Effector memory CD8-positive, alpha-beta T cell (primary cell): ENCODE measurements at regions not wholly inside any gene's neighbourhood (a gene's known extent, or its start where the extent isn't known, plus 50 kb on each side); places are given as distances from the start of the nearest gene placed in this dataset.

Source experiments
- ATAC-seq: fragments of 150-1000 bp; cut with Tn5 transposase; replicated peaks from 2 replicates; pipeline ENCODE4 v1.10.0; 2021; ENCODE audit warnings: mild to moderate bottlenecking, moderate library complexity
- DNase-seq, 3 experiments: peaks; one replicate each; pipeline ENCODE4 v3.0.0; 2021
- H3K27ac Mint-ChIP-seq, 2 donors: one replicate each; pipeline ENCODE4 v1.8.0; 2022; ENCODE audit warnings: mild to moderate bottlenecking in 2 of 2, mixed read lengths in 2 of 2, moderate library complexity in 2 of 2
- H3K27me3 Mint-ChIP-seq, 2 donors: one replicate each; pipeline ENCODE4 v1.8.0; 2022; ENCODE audit warnings: mixed read lengths in 2 of 2
- H3K36me3 Mint-ChIP-seq: one replicate; pipeline ENCODE4 v1.8.0; 2022; ENCODE audit warnings: mild to moderate bottlenecking, moderate library complexity, mixed read lengths; ENCODE audit not compliant: insufficient read depth
- H3K4me1 Mint-ChIP-seq, 2 donors: one replicate each; pipeline ENCODE4 v1.8.0; 2022; ENCODE audit warnings: low read depth in 2 of 2, mixed read lengths in 2 of 2
- H3K4me3 Mint-ChIP-seq, 2 donors: one replicate each; pipeline ENCODE4 v1.8.0; 2022; ENCODE audit warnings: mild to moderate bottlenecking in 2 of 2, mixed read lengths in 2 of 2, moderate library complexity in 2 of 2
- H3K9me3 Mint-ChIP-seq, 2 donors: one replicate each; pipeline ENCODE4 v1.8.0; 2022; ENCODE audit warnings: mixed read lengths in 2 of 2

- H3K27me3 Mint-ChIP-seq = no peaks in the 10 kb centered on the region
- DNase-seq = peak in 2 of 3 experiments; percentile 27 to 46
- H3K9me3 Mint-ChIP-seq = no peaks in the 10 kb centered on the region
- ATAC-seq = peak; percentile 92
- H3K4me3 Mint-ChIP-seq = peak overlapping the region in 1 of 2 donors; percentile 14
- H3K36me3 Mint-ChIP-seq = peaks cover 3% of the 10 kb centered on the region
- H3K4me1 Mint-ChIP-seq = peaks cover 12 to 21% of the 10 kb centered on the region in 2 donors
- H3K27ac Mint-ChIP-seq = peak overlapping the region; percentile 38 to 81
Observed at GRCh38 chr2:234335661-234336228, 161.1 kb downstream of the ARL4C start.

- Mint-ChIP-seq H3K4me1 (peaks cover 10 to 21% of the 10 kb centered on the region in 2 donors), H3K36me3 (peaks cover 3% of the 10 kb centered on the region), H3K9me3 (no peaks in the 10 kb centered on the region), H3K4me3 (no peak overlapping the region), H3K27me3 (no peaks in the 10 kb centered on the region), H3K27ac (peak overlapping the region in 1 of 2 donors; percentile 41)
- ATAC-seq (no peak), DNase-seq (no peak)
Observed at GRCh38 chr2:234334756-234335155, 162.1 kb downstream of the ARL4C start.

- Mint-ChIP-seq H3K4me1 (peaks cover 10 to 21% of the 10 kb centered on the region in 2 donors), H3K4me3 (no peak overlapping the region), H3K9me3 (no peaks in the 10 kb centered on the region), H3K36me3 (peaks cover 3% of the 10 kb centered on the region), H3K27ac (peak overlapping the region in 1 of 2 donors; percentile 41), H3K27me3 (no peaks in the 10 kb centered on the region)
- DNase-seq = no peak
- ATAC-seq = no peak
Observed at GRCh38 chr2:234334151-234334550, 162.7 kb downstream of the ARL4C start.

GRCh38 chr2:234333168-234334130 is 163.4 kb downstream of the ARL4C start:
- no peak overlapping the region for H3K4me3 Mint-ChIP-seq
- H3K4me1 Mint-ChIP-seq = peaks cover 10 to 21% of the 10 kb centered on the region in 2 donors
- H3K27me3 Mint-ChIP-seq = no peaks in the 10 kb centered on the region
- peak overlapping the region; percentile 36 to 41 for H3K27ac Mint-ChIP-seq
- H3K9me3 Mint-ChIP-seq = no peaks in the 10 kb centered on the region
- DNase-seq (no peak), ATAC-seq (no peak)
- H3K36me3 Mint-ChIP-seq = peaks cover 3% of the 10 kb centered on the region

- H3K36me3 Mint-ChIP-seq = peaks cover 3% of the 10 kb centered on the region
- ATAC-seq (no peak), DNase-seq (no peak)
- H3K9me3 Mint-ChIP-seq = no peaks in the 10 kb centered on the region
- peak overlapping the region; percentile 2 to 36 for H3K27ac Mint-ChIP-seq
- peaks cover 22 to 28% of the 10 kb centered on the region in 2 donors for H3K4me1 Mint-ChIP-seq
- no peaks in the 10 kb centered on the region for H3K27me3 Mint-ChIP-seq
- no peak overlapping the region for H3K4me3 Mint-ChIP-seq
Observed at GRCh38 chr2:234331966-234332365, 164.9 kb downstream of the ARL4C start.

- DNase-seq (no peak), ATAC-seq (no peak)
- Mint-ChIP-seq H3K4me1 (peaks cover 22 to 28% of the 10 kb centered on the region in 2 donors), H3K4me3 (no peak overlapping the region), H3K36me3 (peaks cover 3% of the 10 kb centered on the region), H3K9me3 (no peaks in the 10 kb centered on the region), H3K27ac (peak overlapping the region; percentile 36 to 67), H3K27me3 (no peaks in the 10 kb centered on the region)
Observed at GRCh38 chr2:234331566-234331965, 165.3 kb downstream of the ARL4C start.

- peaks cover 22 to 25% of the 10 kb centered on the region in 2 donors for H3K4me1 Mint-ChIP-seq
- no peaks in the 10 kb centered on the region for H3K27me3 Mint-ChIP-seq
- DNase-seq (no peak), ATAC-seq (no peak)
- H3K36me3 Mint-ChIP-seq = peaks cover 3% of the 10 kb centered on the region
- no peak overlapping the region for H3K4me3 Mint-ChIP-seq
- peak overlapping the region; percentile 42 to 67 for H3K27ac Mint-ChIP-seq
- no peaks in the 10 kb centered on the region for H3K9me3 Mint-ChIP-seq
Observed at GRCh38 chr2:234330902-234331301, 166.0 kb downstream of the ARL4C start.

- H3K27me3 Mint-ChIP-seq = no peaks in the 10 kb centered on the region
- no peaks in the 10 kb centered on the region for H3K36me3 Mint-ChIP-seq
- H3K27ac Mint-ChIP-seq = no peak overlapping the region
- no peak for ATAC-seq
- H3K4me1 Mint-ChIP-seq = peaks cover 22% of the 10 kb centered on the region in 2 donors
- no peak for DNase-seq
- H3K4me3 Mint-ChIP-seq = no peak overlapping the region
- H3K9me3 Mint-ChIP-seq = no peaks in the 10 kb centered on the region
Observed at GRCh38 chr2:234329202-234329960, 167.5 kb downstream of the ARL4C start.

GRCh38 chr2:234328444-234328990 is 168.4 kb downstream of the ARL4C start:
- Mint-ChIP-seq H3K27ac (peak overlapping the region; percentile 88 to 89), H3K27me3 (no peaks in the 10 kb centered on the region), H3K36me3 (no peaks in the 10 kb centered on the region), H3K4me3 (no peak overlapping the region), H3K9me3 (no peaks in the 10 kb centered on the region), H3K4me1 (peaks cover 27 to 28% of the 10 kb centered on the region in 2 donors)
- DNase-seq = no peak
- no peak for ATAC-seq

GRCh38 chr2:234326694-234327093 is 170.2 kb downstream of the ARL4C start:
- DNase-seq (no peak), ATAC-seq (no peak)
- no peaks in the 10 kb centered on the region for H3K36me3 Mint-ChIP-seq
- peak overlapping the region in 1 of 2 donors; percentile 88 for H3K27ac Mint-ChIP-seq
- H3K27me3 Mint-ChIP-seq = no peaks in the 10 kb centered on the region
- H3K9me3 Mint-ChIP-seq = no peaks in the 10 kb centered on the region
- no peak overlapping the region for H3K4me3 Mint-ChIP-seq
- H3K4me1 Mint-ChIP-seq = peaks cover 19 to 26% of the 10 kb centered on the region in 2 donors

GRCh38 chr2:234324116-234324515 is 172.8 kb downstream of the ARL4C start:
- Mint-ChIP-seq H3K36me3 (no peaks in the 10 kb centered on the region), H3K4me1 (peaks cover 20 to 33% of the 10 kb centered on the region in 2 donors), H3K9me3 (no peaks in the 10 kb centered on the region), H3K4me3 (peak overlapping the region in 1 of 2 donors; percentile 6), H3K27ac (peak overlapping the region; percentile 44), H3K27me3 (no peaks in the 10 kb centered on the region)
- ATAC-seq (no peak), DNase-seq (no peak)

- Mint-ChIP-seq H3K36me3 (no peaks in the 10 kb centered on the region), H3K4me3 (peak overlapping the region in 1 of 2 donors; percentile 35), H3K27ac (peak overlapping the region; percentile 44), H3K27me3 (no peaks in the 10 kb centered on the region), H3K4me1 (peaks cover 20 to 29% of the 10 kb centered on the region in 2 donors), H3K9me3 (no peaks in the 10 kb centered on the region)
- DNase-seq (no peak), ATAC-seq (peak; percentile 35)
Observed at GRCh38 chr2:234322766-234323465, 174.0 kb downstream of the ARL4C start.
